ENCODE measurements at regions not wholly inside any gene's neighbourhood (a gene's known extent, or its start where the extent isn't known, plus 50 kb on each side); places are given as distances from the start of the nearest gene placed in this dataset.
A peak's percentile ranks its signal among the peaks of the same experiment; 100 is the strongest.

GRCh38 chr22:22745225-22746060 is 101.0 kb downstream of the GGTLC2 start:
- TF ChIP-seq POLR2A (IDR thresholded peaks at IDR 0.05) (no peak), CTCF (IDR thresholded peaks at IDR 0.05) (peak in 1 of 4 experiments; percentile 38)
- H3K27me3 ChIP-seq: peaks cover 26% of the 10 kb centered on the region
- WGBS, 2 donors (ENCODE audit: low coverage in 1 of 2): 30 to 37% methylated on average over 5 of the region's 8 CpGs
- no peak overlapping the region for H3K27ac ChIP-seq
- no peaks in the 10 kb centered on the region for H3K9me3 ChIP-seq
- no peak for ATAC-seq
- H3K4me1 ChIP-seq: no peaks in the 10 kb centered on the region
- no peaks in the 10 kb centered on the region for H3K36me3 ChIP-seq
- no peak overlapping the region for H3K4me3 ChIP-seq

- TF ChIP-seq POLR2A (IDR thresholded peaks at IDR 0.05): no peak
- TF ChIP-seq EP300 (IDR thresholded peaks at IDR 0.05): no peak
- TF ChIP-seq POLR2AphosphoS5 (IDR thresholded peaks at IDR 0.05): no peak
- no peak for ATAC-seq
- Histone ChIP-seq H3K27ac (no peak overlapping the region), H3K36me3 (no peaks in the 10 kb centered on the region), H3K4me3 (no peak overlapping the region), H3K4me1 (no peaks in the 10 kb centered on the region), H3K27me3 (peaks cover 26% of the 10 kb centered on the region), H3K9me3 (no peaks in the 10 kb centered on the region)
- WGBS, 2 donors (ENCODE audit: low coverage in 1 of 2): 42 to 61% methylated on average over 3 of the region's 11 CpGs
Measured at GRCh38 chr22:22746061-22746962, 101.9 kb downstream of the GGTLC2 start.

GRCh38 chr22:22746963-22747933 is 102.8 kb downstream of the GGTLC2 start:
- H3K4me1 ChIP-seq: no peaks in the 10 kb centered on the region
- 62% methylated on average over 5 of the region's 8 CpGs; no CpG with 5 or more reads in 1 of the 2 donors for WGBS, 2 donors (ENCODE audit: low coverage in 1 of 2)
- no peaks in the 10 kb centered on the region for H3K36me3 ChIP-seq
- TF ChIP-seq POLR2AphosphoS5 (IDR thresholded peaks at IDR 0.05) (no peak), EP300 (IDR thresholded peaks at IDR 0.05) (no peak), POLR2A (IDR thresholded peaks at IDR 0.05) (no peak), CTCF (IDR thresholded peaks at IDR 0.05) (no peak)
- peaks cover 26% of the 10 kb centered on the region for H3K27me3 ChIP-seq
- ATAC-seq: no peak
- no peaks in the 10 kb centered on the region for H3K9me3 ChIP-seq
- H3K4me3 ChIP-seq: no peak overlapping the region
- no peak overlapping the region for H3K27ac ChIP-seq

- H3K4me3 ChIP-seq: no peak overlapping the region
- H3K27ac ChIP-seq: no peak overlapping the region
- WGBS, 2 donors (ENCODE audit: low coverage in 1 of 2): 51 to 80% methylated on average over 1 to 5 of the region's 5 CpGs
- no peak for TF ChIP-seq EP300 (IDR thresholded peaks at IDR 0.05)
- no peak for TF ChIP-seq POLR2AphosphoS5 (IDR thresholded peaks at IDR 0.05)
- peak; percentile 23 to 66 (median 26) for TF ChIP-seq CTCF (IDR thresholded peaks at IDR 0.05)
- TF ChIP-seq POLR2A (IDR thresholded peaks at IDR 0.05): no peak
- peaks cover 19% of the 10 kb centered on the region for H3K27me3 ChIP-seq
- H3K36me3 ChIP-seq: no peaks in the 10 kb centered on the region
- ATAC-seq: peak; percentile 54
- H3K4me1 ChIP-seq: no peaks in the 10 kb centered on the region
- no peaks in the 10 kb centered on the region for H3K9me3 ChIP-seq
Measured at GRCh38 chr22:22748297-22748743, 103.9 kb downstream of the GGTLC2 start.

All from gastroesophageal sphincter (tissue), 4 donors.